Spleen (tissue), 7 donors: ENCODE measurements at regions not wholly inside any gene's neighbourhood (a gene's known extent, or its start where the extent isn't known, plus 50 kb on each side); places are given as distances from the start of the nearest gene placed in this dataset.

Experiments
- POLR2A ChIP-seq, 3 donors: fragments of 450-650 bp; IDR thresholded peaks; one replicate each; pipeline ENCODE4 v1.5.1; 2017; ENCODE audit warnings: antibody characterized with exemption in 3 of 3, mild to moderate bottlenecking in 1 of 3
- TF ChIP-seq, protein P1 (sequence below), 11 experiments: fragments of 200-600 bp in 7 of 11; fragments of 450-650 bp in 4 of 11; sonication (generic) in 4 of 11; IDR thresholded peaks in 8 of 11; conservative IDR thresholded peaks in 3 of 11; 1 replicate in 7 of 11; 2 replicates in 4 of 11; pipeline versions ENCODE4 v1.4.0 to v1.8.0; 2016 to 2021; ENCODE audit warnings: antibody characterized with exemption in 11 of 11, inconsistent platforms in 4 of 11, mild to moderate bottlenecking in 1 of 11
- donor health status: DM: no; HTN: no; CAD: no; lungs with moderate emphysema.
- donor health status: DM: no; HTN: no; CAD: no.
- donor health status: DM: no; HTN: no; CAD: no.

DNA sequence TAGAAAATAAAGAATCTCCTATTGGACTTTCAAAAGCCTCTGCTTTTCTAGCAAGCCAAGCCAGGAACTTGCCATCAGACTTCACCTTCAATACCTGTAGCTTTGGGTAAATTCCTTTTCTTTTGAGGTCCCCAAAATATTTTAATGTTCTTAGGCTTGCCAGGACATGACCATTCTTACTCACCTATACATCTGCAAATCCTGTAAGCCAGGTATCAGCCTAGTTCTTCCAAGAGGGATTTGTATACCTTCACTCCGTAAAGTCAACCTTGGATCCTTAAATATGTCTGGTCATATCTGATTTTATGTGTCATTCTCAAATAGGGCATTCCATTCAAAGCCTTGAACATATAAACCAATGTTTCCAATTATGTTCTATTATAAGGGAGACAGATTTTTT is 210.6 kb upstream of the CELF2 start:
- TF ChIP-seq, protein P1, sequence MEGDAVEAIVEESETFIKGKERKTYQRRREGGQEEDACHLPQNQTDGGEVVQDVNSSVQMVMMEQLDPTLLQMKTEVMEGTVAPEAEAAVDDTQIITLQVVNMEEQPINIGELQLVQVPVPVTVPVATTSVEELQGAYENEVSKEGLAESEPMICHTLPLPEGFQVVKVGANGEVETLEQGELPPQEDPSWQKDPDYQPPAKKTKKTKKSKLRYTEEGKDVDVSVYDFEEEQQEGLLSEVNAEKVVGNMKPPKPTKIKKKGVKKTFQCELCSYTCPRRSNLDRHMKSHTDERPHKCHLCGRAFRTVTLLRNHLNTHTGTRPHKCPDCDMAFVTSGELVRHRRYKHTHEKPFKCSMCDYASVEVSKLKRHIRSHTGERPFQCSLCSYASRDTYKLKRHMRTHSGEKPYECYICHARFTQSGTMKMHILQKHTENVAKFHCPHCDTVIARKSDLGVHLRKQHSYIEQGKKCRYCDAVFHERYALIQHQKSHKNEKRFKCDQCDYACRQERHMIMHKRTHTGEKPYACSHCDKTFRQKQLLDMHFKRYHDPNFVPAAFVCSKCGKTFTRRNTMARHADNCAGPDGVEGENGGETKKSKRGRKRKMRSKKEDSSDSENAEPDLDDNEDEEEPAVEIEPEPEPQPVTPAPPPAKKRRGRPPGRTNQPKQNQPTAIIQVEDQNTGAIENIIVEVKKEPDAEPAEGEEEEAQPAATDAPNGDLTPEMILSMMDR (IDR thresholded peaks at IDR 0.05 in 8 of 11, conservative IDR thresholded peaks at IDR 0.05 in 3 of 11), result no peak
- TF ChIP-seq POLR2A (IDR thresholded peaks at IDR 0.05), result no peak
